Gastroesophageal sphincter (tissue), 3 donors: ENCODE measurements at regions not wholly inside any gene's neighbourhood (a gene's known extent, or its start where the extent isn't known, plus 50 kb on each side); places are given as distances from the start of the nearest gene placed in this dataset.

Source experiments
- CTCF ChIP-seq, 4 experiments: fragments of 200-600 bp in 2 of 4; fragments of 450-650 bp in 2 of 4; sonication (generic) in 1 of 4; IDR thresholded peaks; one replicate each; pipeline ENCODE4 v1.5.1; 2017 to 2019; ENCODE audit warnings: antibody characterized with exemption in 4 of 4, mild to moderate bottlenecking in 2 of 4, moderate library complexity in 2 of 4
- EP300 ChIP-seq: sonication (generic); formaldehyde crosslinking; IDR thresholded peaks from one replicate; pipeline ENCODE4 v1.6.1; 2017; ENCODE audit warnings: antibody characterized with exemption, mild to moderate bottlenecking
- POLR2A ChIP-seq, 2 donors: fragments of 450-650 bp; IDR thresholded peaks; one replicate each; pipeline ENCODE4 v1.6.1; 2017; ENCODE audit warnings: antibody characterized with exemption in 2 of 2, mild to moderate bottlenecking in 2 of 2, moderate library complexity in 1 of 2
- POLR2AphosphoS5 ChIP-seq: sonication (generic); formaldehyde crosslinking; IDR thresholded peaks from one replicate; pipeline ENCODE4 v1.6.1; 2017; ENCODE audit warnings: antibody characterized with exemption

- TF ChIP-seq CTCF (IDR thresholded peaks at IDR 0.05), result no peak
- TF ChIP-seq POLR2AphosphoS5, result no peak
- no peak for TF ChIP-seq EP300
- TF ChIP-seq POLR2A (IDR thresholded peaks at IDR 0.05), result no peak
Measured at GRCh38 chr2:216774620-216775019, 79.3 kb upstream of the IGFBP5 start.
